ENCODE measurements at regions not wholly inside any gene's neighbourhood (a gene's known extent, or its start where the extent isn't known, plus 50 kb on each side); places are given as distances from the start of the nearest gene placed in this dataset.
A peak's percentile ranks its signal among the peaks of the same experiment; 100 is the strongest.

GRCh38 chr3:94937980-94938379, 875.1 kb downstream of the NSUN3 start:
- Histone ChIP-seq H3K36me3 (ENCODE audit: control insufficient read depth, insufficient read depth, low read length) (no peaks in the 10 kb centered on the region), H3K27me3 (ENCODE audit: control insufficient read depth in 2 of 2, insufficient read depth in 2 of 2, low read length in 2 of 2) (no peaks in the 10 kb centered on the region), H3K27ac (ENCODE audit: extremely low read depth, low read depth, low read length) (peak overlapping the region; percentile 76), H3K4me2 (ENCODE audit: insufficient read depth, low read length) (peak overlapping the region; percentile 52), H2AFZ (ENCODE audit: low read depth, low read length) (peak overlapping the region; percentile 82), H3K4me3 (peak overlapping the region; percentile 20), H4K20me1 (replicated peaks; ENCODE audit: control insufficient read depth, insufficient read depth, low read length) (no peaks in the 10 kb centered on the region), H3K9me1 (ENCODE audit: control insufficient read depth, insufficient read depth, low read length) (no peaks in the 10 kb centered on the region), H3K9me3 (replicated peaks; ENCODE audit: control insufficient read depth, insufficient read depth, low read depth, low read length) (no peaks in the 10 kb centered on the region), H3K79me2 (ENCODE audit: control insufficient read depth, insufficient read depth, low read length) (peaks cover 22% of the 10 kb centered on the region), H3K4me1 (replicated peaks in 1 of 2; ENCODE audit: control insufficient read depth in 2 of 2, insufficient read depth in 2 of 2, low read length in 2 of 2) (no peaks in the 10 kb centered on the region; a peak in 1 of 5 replicates), H3K9ac (ENCODE audit: insufficient read depth in 1 of 2, low read depth in 2 of 2, low read length in 2 of 2) (peak overlapping the region; percentile 66 to 85)
- ATAC-seq (peak; percentile 92), FAIRE-seq (no peak), DNase-seq (ENCODE audit: extremely low read depth in 1 of 4, low spot score in 3 of 4) (peak; percentile 3 to 65 (median 9))
- in situ Hi-C loops (cut with MboI) (no loop called here), intact Hi-C loops (cut with micrococcal nuclease) (no loop called here)
- 8% methylated on average over 14 of the region's 34 CpGs for WGBS (ENCODE audit: insufficient coverage, low coverage, missing lambda C conversion rate)
- ChIA-PET POLR2A (interaction anchor here (0.6 kb wide), 1 partner anchor 693 kb away, joined by 3 read pairs; no protein-coding TSS in a partner anchor), CTCF (ENCODE audit: low intra/inter-chr PET ratio) (no interaction called here)
- BruUV-seq (replicated peaks), result no TSS peak
- no peak for TF ChIP-seq ESRRA (IDR thresholded peaks at IDR 0.05; ENCODE audit: borderline replicate concordance, low read depth)
- no peak for TF ChIP-seq ERF (CRISPR knock-in tag; IDR thresholded peaks at IDR 0.05)
- peak; percentile 35; the same call in 1 of the 2 replicates for TF ChIP-seq CREM (IDR thresholded peaks at IDR 0.05; ENCODE audit: low read depth)
- TF ChIP-seq CBX3 (IDR thresholded peaks at IDR 0.05; ENCODE audit: borderline replicate concordance in 1 of 2, low read length in 2 of 2), result no peak
- no peak for TF ChIP-seq ZNF318 (IDR thresholded peaks at IDR 0.05; ENCODE audit: borderline replicate concordance in 1 of 2, low read depth in 1 of 2)
- no peak for TF ChIP-seq POLR3G (IDR thresholded peaks at IDR 0.05; ENCODE audit: extremely low read depth, insufficient read length, insufficient replicate concordance)
- TF ChIP-seq SREBF2 (CRISPR knock-in tag; IDR thresholded peaks at IDR 0.05), result no peak
- no peak for TF ChIP-seq CBX8 (IDR thresholded peaks at IDR 0.05; ENCODE audit: borderline replicate concordance, extremely low read depth, low read depth, low read length, poor library complexity, severe bottlenecking)
- TF ChIP-seq, protein P1, sequence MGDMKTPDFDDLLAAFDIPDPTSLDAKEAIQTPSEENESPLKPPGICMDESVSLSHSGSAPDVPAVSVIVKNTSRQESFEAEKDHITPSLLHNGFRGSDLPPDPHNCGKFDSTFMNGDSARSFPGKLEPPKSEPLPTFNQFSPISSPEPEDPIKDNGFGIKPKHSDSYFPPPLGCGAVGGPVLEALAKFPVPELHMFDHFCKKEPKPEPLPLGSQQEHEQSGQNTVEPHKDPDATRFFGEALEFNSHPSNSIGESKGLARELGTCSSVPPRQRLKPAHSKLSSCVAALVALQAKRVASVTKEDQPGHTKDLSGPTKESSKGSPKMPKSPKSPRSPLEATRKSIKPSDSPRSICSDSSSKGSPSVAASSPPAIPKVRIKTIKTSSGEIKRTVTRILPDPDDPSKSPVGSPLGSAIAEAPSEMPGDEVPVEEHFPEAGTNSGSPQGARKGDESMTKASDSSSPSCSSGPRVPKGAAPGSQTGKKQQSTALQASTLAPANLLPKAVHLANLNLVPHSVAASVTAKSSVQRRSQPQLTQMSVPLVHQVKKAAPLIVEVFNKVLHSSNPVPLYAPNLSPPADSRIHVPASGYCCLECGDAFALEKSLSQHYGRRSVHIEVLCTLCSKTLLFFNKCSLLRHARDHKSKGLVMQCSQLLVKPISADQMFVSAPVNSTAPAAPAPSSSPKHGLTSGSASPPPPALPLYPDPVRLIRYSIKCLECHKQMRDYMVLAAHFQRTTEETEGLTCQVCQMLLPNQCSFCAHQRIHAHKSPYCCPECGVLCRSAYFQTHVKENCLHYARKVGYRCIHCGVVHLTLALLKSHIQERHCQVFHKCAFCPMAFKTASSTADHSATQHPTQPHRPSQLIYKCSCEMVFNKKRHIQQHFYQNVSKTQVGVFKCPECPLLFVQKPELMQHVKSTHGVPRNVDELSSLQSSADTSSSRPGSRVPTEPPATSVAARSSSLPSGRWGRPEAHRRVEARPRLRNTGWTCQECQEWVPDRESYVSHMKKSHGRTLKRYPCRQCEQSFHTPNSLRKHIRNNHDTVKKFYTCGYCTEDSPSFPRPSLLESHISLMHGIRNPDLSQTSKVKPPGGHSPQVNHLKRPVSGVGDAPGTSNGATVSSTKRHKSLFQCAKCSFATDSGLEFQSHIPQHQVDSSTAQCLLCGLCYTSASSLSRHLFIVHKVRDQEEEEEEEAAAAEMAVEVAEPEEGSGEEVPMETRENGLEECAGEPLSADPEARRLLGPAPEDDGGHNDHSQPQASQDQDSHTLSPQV (IDR thresholded peaks at IDR 0.05), result peak; percentile 33; the same call in 1 of the 2 replicates
- TF ChIP-seq RBFOX2 (IDR thresholded peaks at IDR 0.05; ENCODE audit: low read depth, low read length), result peak; percentile 80

All from K562 (cell line).